HCT116 (cell line): ENCODE measurements at regions not wholly inside any gene's neighbourhood (a gene's known extent, or its start where the extent isn't known, plus 50 kb on each side); places are given as distances from the start of the nearest gene placed in this dataset.

Experiments used
- ATAC-seq: fragments of 200-7000 bp; cut with Tn5 transposase; 2 replicates; pipeline ENCODE4 v1.9.1; 2020; ENCODE audit warnings: mild to moderate bottlenecking, moderate library complexity
- BruUV-seq: library from RNA; stranded (reverse); fragments of 400-500 nt; replicated peaks from 2 replicates; lab custom pipeline; 2021; lab: Mats Ljungman, UMichigan
- CTCF ChIA-PET: fragments of 300-600 bp; sonication (Branson Sonifier 250); formaldehyde crosslinking; loops from one replicate; lab custom pipeline; 2021; ENCODE audit warnings: antibody characterized with exemption; lab: Charles Lee
- POLR2A ChIA-PET: fragments of 300-600, 350-600 bp; sonication (Branson Sonifier 250); formaldehyde crosslinking; loops from one replicate; lab custom pipeline; 2021; ENCODE audit warnings: antibody characterized with exemption; lab: Charles Lee
- RAD21 ChIA-PET, 2 experiments: fragments of 300-600 bp; sonication (Branson Sonifier 250); formaldehyde crosslinking; loops; one replicate each; lab custom pipeline; 2023; ENCODE audit warnings: low total read pairs in 2 of 2; ENCODE audit not compliant: uncharacterized antibody in 2 of 2, unreplicated experiment in 2 of 2, low non-redundant PET in 1 of 2; lab: Charles Lee
- DNase-seq: peaks from one replicate; pipeline ENCODE4 v3.0.0-alpha.2; 2010; ENCODE audit warnings: low read depth, low spot score
- H2AFZ ChIP-seq: fragments of 200-600 bp; shearing (Covaris generic), sonication (generic); 2 replicates; pipeline ENCODE4 v1.6.1; 2017; ENCODE audit warnings: low read depth, mixed run types, mixed read lengths, antibody characterized with exemption, low read length; ENCODE audit not compliant: poor library complexity, severe bottlenecking
- H3K27ac ChIP-seq: 2 replicates; pipeline ENCODE4 v1.5.1; 2012; ENCODE audit warnings: low read depth, low read length
- H3K27me3 ChIP-seq: fragments of 200-600 bp; sonication (generic); 2 replicates; pipeline ENCODE4 v1.6.1; 2016; ENCODE audit warnings: mixed run types, low read length, mixed read lengths; ENCODE audit not compliant: insufficient read depth
- H3K36me3 ChIP-seq, 2 experiments: fragments of 200-500 bp in 1 of 2; fragments of 200-600 bp in 1 of 2; sonication (Bioruptor generic) in 1 of 2; sonication (generic) in 1 of 2; 2 replicates each; pipeline versions ENCODE4 v1.5.1 to v1.6.1; 2014 to 2016; ENCODE audit warnings: low read length in 2 of 2, inconsistent platforms in 1 of 2, mixed read lengths in 1 of 2, mixed run types in 1 of 2; ENCODE audit not compliant: insufficient read depth in 2 of 2, control insufficient read depth in 1 of 2
- H3K4me1 ChIP-seq, 2 experiments: fragments of 200-600 bp in 1 of 2; sonication (generic) in 1 of 2; 2 replicates each; pipeline versions ENCODE4 v1.5.1 to v1.6.1; 2012 to 2017; ENCODE audit warnings: low read length in 2 of 2, inconsistent platforms in 1 of 2, mild to moderate bottlenecking in 1 of 2, mixed read lengths in 1 of 2, mixed run types in 1 of 2, moderate library complexity in 1 of 2; ENCODE audit not compliant: insufficient read depth in 2 of 2, control insufficient read depth in 1 of 2
- H3K4me2 ChIP-seq: fragments of 200-600 bp; sonication (generic); 2 replicates; pipeline ENCODE4 v1.6.1; 2017; ENCODE audit warnings: mixed run types, low read length, mixed read lengths
- H3K4me3 ChIP-seq, 2 experiments: fragments of 200-600 bp in 1 of 2; sonication (generic) in 1 of 2; replicated peaks in 1 of 2; 2 replicates each; pipeline ENCODE4 v1.5.1; 2011 to 2016; ENCODE audit warnings: low read length in 2 of 2, control low read depth in 1 of 2, low read depth in 1 of 2, mild to moderate bottlenecking in 1 of 2, mixed read lengths in 1 of 2, mixed run types in 1 of 2
- H3K79me2 ChIP-seq: fragments of 200-600 bp; sonication (generic); 2 replicates; pipeline ENCODE4 v1.6.1; 2017; ENCODE audit warnings: mild to moderate bottlenecking, mixed run types, low read length, moderate library complexity, mixed read lengths; ENCODE audit not compliant: insufficient read depth
- H3K9ac ChIP-seq: fragments of 200-600 bp; sonication (generic); 2 replicates; pipeline ENCODE4 v1.6.1; 2016; ENCODE audit warnings: low read length, mixed read lengths
- H3K9me2 ChIP-seq: fragments of 200-600 bp; sonication (generic), shearing (Covaris generic); 2 replicates; pipeline ENCODE4 v1.6.1; 2017; ENCODE audit warnings: mixed run types, mild to moderate bottlenecking, moderate library complexity; ENCODE audit not compliant: insufficient read depth
- H3K9me3 ChIP-seq, 2 experiments: fragments of 200-500 bp in 1 of 2; fragments of 200-600 bp in 1 of 2; sonication (Bioruptor generic) in 1 of 2; sonication (generic) in 1 of 2; 2 replicates each; pipeline ENCODE4 v1.6.1; 2014 to 2017; ENCODE audit warnings: low read length in 2 of 2, mixed read lengths in 2 of 2, inconsistent platforms in 1 of 2, low read depth in 1 of 2, mild to moderate bottlenecking in 1 of 2, mixed run types in 1 of 2, moderate library complexity in 1 of 2; ENCODE audit not compliant: control insufficient read depth in 1 of 2, insufficient read depth in 1 of 2
- H4K20me1 ChIP-seq: fragments of 200-600 bp; sonication (generic), shearing (Covaris generic); 2 replicates; pipeline ENCODE4 v1.6.1; 2017; ENCODE audit warnings: mixed run types, mild to moderate bottlenecking, moderate library complexity; ENCODE audit not compliant: insufficient read depth
- ATF3 ChIP-seq: IDR thresholded peaks from 2 replicates; pipeline ENCODE4 v1.6.1; 2012
- CBX3 ChIP-seq: IDR thresholded peaks from 2 replicates; pipeline ENCODE4 v1.6.1; 2012; ENCODE audit warnings: low read depth
- CEBPB ChIP-seq: IDR thresholded peaks from 2 replicates; pipeline ENCODE4 v1.6.1; 2012; ENCODE audit warnings: low read depth
- EGR1 ChIP-seq: IDR thresholded peaks from 2 replicates; pipeline ENCODE4 v1.6.1; 2012; ENCODE audit warnings: low read depth
- EZH2 ChIP-seq: fragments of 200-600 bp; sonication (generic); IDR thresholded peaks from 2 replicates; pipeline ENCODE4 v1.6.1; 2017; ENCODE audit warnings: antibody characterized with exemption, mixed run types
- EZH2phosphoT487 ChIP-seq: fragments of 200-600 bp; IDR thresholded peaks from 2 replicates; pipeline ENCODE4 v1.6.1; 2018; ENCODE audit warnings: antibody characterized with exemption, borderline replicate concordance
- FOSL1 ChIP-seq: IDR thresholded peaks from 2 replicates; pipeline ENCODE4 v1.6.1; 2012; ENCODE audit warnings: low read depth
- JUND ChIP-seq: IDR thresholded peaks from 2 replicates; pipeline ENCODE4 v1.6.1; 2012
- RAD21 ChIP-seq: IDR thresholded peaks from 2 replicates; pipeline ENCODE4 v1.6.1; 2012; ENCODE audit warnings: low read depth, mild to moderate bottlenecking
- SIN3A ChIP-seq: IDR thresholded peaks from 2 replicates; pipeline ENCODE4 v1.6.1; 2012; ENCODE audit warnings: low read depth
- SP1 ChIP-seq: IDR thresholded peaks from 2 replicates; pipeline ENCODE4 v1.6.1; 2012; ENCODE audit warnings: low read depth
- SRF ChIP-seq: IDR thresholded peaks from 2 replicates; pipeline ENCODE4 v1.6.1; 2012; ENCODE audit warnings: low read depth
- TCF7L2 ChIP-seq: IDR thresholded peaks from 2 replicates; pipeline ENCODE4 v1.7.0; 2011; ENCODE audit warnings: borderline replicate concordance, inconsistent platforms; ENCODE audit not compliant: insufficient read depth, insufficient read length; ENCODE audit errors: extremely low read depth
- YY1 ChIP-seq: IDR thresholded peaks from 2 replicates; pipeline ENCODE4 v1.6.1; 2011; ENCODE audit warnings: low read length, low read depth, moderate library complexity, mild to moderate bottlenecking; ENCODE audit not compliant: insufficient replicate concordance; ENCODE audit errors: extremely low read depth
- ZFX ChIP-seq: fragments of 450-650 bp; IDR thresholded peaks from 2 replicates; pipeline ENCODE4 v1.6.1; 2017
- intact Hi-C: fragments of 100-400 bp; cut with micrococcal nuclease; formaldehyde crosslinking; loops from 2 replicates; pipeline ENCODE4 v1.10.0; 2022
- TF ChIP-seq, protein P1 (sequence below): IDR thresholded peaks from 2 replicates; pipeline ENCODE4 v1.6.1; 2012
- TF ChIP-seq, protein P2 (sequence below): IDR thresholded peaks from 2 replicates; pipeline ENCODE4 v1.6.1; 2011; ENCODE audit warnings: mild to moderate bottlenecking, low read length, moderate library complexity; ENCODE audit not compliant: insufficient replicate concordance; ENCODE audit errors: extremely low read depth

DNA sequence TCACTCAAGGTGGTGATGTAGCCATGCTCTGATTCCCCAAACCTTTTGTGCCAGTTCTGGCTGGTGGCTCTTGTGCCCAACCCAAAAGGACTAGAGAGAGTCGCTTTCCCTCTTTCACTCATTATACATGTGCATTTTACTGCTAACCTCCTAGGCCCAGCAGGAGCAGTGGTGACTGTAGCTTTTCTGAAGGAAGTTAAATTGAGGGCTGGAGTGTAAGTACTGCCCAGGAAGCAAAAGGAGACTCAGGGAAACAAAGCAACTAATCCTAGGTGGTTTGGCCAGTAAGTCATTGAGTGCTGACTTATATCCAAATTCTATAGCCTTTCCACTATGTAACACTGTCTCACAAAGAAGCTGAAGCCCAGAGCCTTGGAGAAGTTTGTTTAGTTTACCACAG is 194.4 kb upstream of the ZNF462 start:
- Histone ChIP-seq H3K4me1 (no peaks in the 10 kb centered on the region), H3K36me3 (no peaks in the 10 kb centered on the region), H3K4me3 (no peak overlapping the region), H3K27me3 (no peaks in the 10 kb centered on the region), H3K9me3 (no peaks in the 10 kb centered on the region), H3K27ac (no peak overlapping the region), H3K9ac (no peak overlapping the region), H4K20me1 (no peaks in the 10 kb centered on the region), H3K79me2 (no peaks in the 10 kb centered on the region), H3K4me2 (no peak overlapping the region), H2AFZ (no peak overlapping the region), H3K9me2 (0 out of 2 replicates have a peak, but pooled peaks cover 3% of the 10 kb centered on the region)
- RAD21 ChIA-PET: interaction anchor here in 1 of 2 experiments (0.6 kb wide), 1 partner anchor 828 kb away, joined by 3 read pairs; no protein-coding TSS in a partner anchor
- no TSS peak for BruUV-seq
- TF ChIP-seq JUND (no peak), SP1 (no peak), SIN3A (no peak), YY1 (no peak), ZFX (no peak), SRF (no peak), ATF3 (no peak), TCF7L2 (no peak), EZH2phosphoT487 (no peak), FOSL1 (no peak), EZH2 (no peak), CBX3 (no peak), RAD21 (no peak), EGR1 (no peak), CEBPB (no peak)
- TF ChIP-seq, protein P1, sequence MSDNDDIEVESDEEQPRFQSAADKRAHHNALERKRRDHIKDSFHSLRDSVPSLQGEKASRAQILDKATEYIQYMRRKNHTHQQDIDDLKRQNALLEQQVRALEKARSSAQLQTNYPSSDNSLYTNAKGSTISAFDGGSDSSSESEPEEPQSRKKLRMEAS: no peak
- TF ChIP-seq, protein P2, sequence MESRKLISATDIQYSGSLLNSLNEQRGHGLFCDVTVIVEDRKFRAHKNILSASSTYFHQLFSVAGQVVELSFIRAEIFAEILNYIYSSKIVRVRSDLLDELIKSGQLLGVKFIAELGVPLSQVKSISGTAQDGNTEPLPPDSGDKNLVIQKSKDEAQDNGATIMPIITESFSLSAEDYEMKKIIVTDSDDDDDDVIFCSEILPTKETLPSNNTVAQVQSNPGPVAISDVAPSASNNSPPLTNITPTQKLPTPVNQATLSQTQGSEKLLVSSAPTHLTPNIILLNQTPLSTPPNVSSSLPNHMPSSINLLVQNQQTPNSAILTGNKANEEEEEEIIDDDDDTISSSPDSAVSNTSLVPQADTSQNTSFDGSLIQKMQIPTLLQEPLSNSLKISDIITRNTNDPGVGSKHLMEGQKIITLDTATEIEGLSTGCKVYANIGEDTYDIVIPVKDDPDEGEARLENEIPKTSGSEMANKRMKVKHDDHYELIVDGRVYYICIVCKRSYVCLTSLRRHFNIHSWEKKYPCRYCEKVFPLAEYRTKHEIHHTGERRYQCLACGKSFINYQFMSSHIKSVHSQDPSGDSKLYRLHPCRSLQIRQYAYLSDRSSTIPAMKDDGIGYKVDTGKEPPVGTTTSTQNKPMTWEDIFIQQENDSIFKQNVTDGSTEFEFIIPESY: no peak
- intact Hi-C loops: no loop called here
- POLR2A ChIA-PET: no interaction called here
- DNase-seq (no peak), ATAC-seq (no peak)
- CTCF ChIA-PET: no interaction called here
